Trophoblast cell (in vitro differentiated cells and primary cell): ENCODE measurements at regions not wholly inside any gene's neighbourhood (a gene's known extent, or its start where the extent isn't known, plus 50 kb on each side); places are given as distances from the start of the nearest gene placed in this dataset.
A peak's percentile ranks its signal among the peaks of the same experiment; 100 is the strongest.

ENCODE experiments used
- DNase-seq, 2 donors: peaks; one replicate each; pipeline ENCODE4 v3.0.0-alpha.2; 2016
- H2AFZ ChIP-seq: 2 replicates; pipeline ENCODE4 v1.6.1; 2013; ENCODE audit warnings: low read length, moderate library complexity, mild to moderate bottlenecking; ENCODE audit not compliant: insufficient read depth, poor library complexity
- H2AK5ac ChIP-seq: 2 replicates; pipeline ENCODE4 v1.6.1; 2013; ENCODE audit warnings: mild to moderate bottlenecking, low read length
- H2BK120ac ChIP-seq: 2 replicates; pipeline ENCODE4 v1.6.1; 2013; ENCODE audit warnings: low read length, mild to moderate bottlenecking, moderate library complexity; ENCODE audit not compliant: insufficient read depth, poor library complexity
- H2BK12ac ChIP-seq: 2 replicates; pipeline ENCODE4 v1.6.1; 2013; ENCODE audit warnings: mild to moderate bottlenecking, low read length, moderate library complexity
- H2BK5ac ChIP-seq: 2 replicates; pipeline ENCODE4 v1.6.1; 2013; ENCODE audit warnings: low read length, low read depth, moderate library complexity, mild to moderate bottlenecking; ENCODE audit not compliant: poor library complexity
- H3K14ac ChIP-seq: 2 replicates; pipeline ENCODE4 v1.6.1; 2013; ENCODE audit warnings: mild to moderate bottlenecking, low read length
- H3K18ac ChIP-seq: 2 replicates; pipeline ENCODE4 v1.6.1; 2013; ENCODE audit warnings: mild to moderate bottlenecking, low read length
- H3K23ac ChIP-seq: 2 replicates; pipeline ENCODE4 v1.6.1; 2013; ENCODE audit warnings: low read length
- H3K27ac ChIP-seq: 2 replicates; pipeline ENCODE4 v1.5.1; 2013; ENCODE audit warnings: low read depth, mild to moderate bottlenecking, inconsistent platforms, low read length, moderate library complexity
- H3K27me3 ChIP-seq: 2 replicates; pipeline ENCODE4 v1.6.1; 2013; ENCODE audit warnings: inconsistent platforms, mild to moderate bottlenecking, low read length, moderate library complexity; ENCODE audit not compliant: insufficient read depth
- H3K36me3 ChIP-seq, 2 experiments: 1 replicate in 1 of 2; 2 replicates in 1 of 2; pipeline ENCODE4 v1.6.1; 2013; ENCODE audit warnings: low read length in 2 of 2, mild to moderate bottlenecking in 2 of 2, moderate library complexity in 1 of 2; ENCODE audit not compliant: insufficient read depth in 2 of 2, control insufficient read depth in 1 of 2
- H3K4ac ChIP-seq: 2 replicates; pipeline ENCODE4 v1.6.1; 2013; ENCODE audit warnings: low read depth, mild to moderate bottlenecking, low read length, moderate library complexity
- H3K4me1 ChIP-seq, 2 experiments: 1 replicate in 1 of 2; 2 replicates in 1 of 2; pipeline ENCODE4 v1.6.1; 2013; ENCODE audit warnings: low read length in 2 of 2, mild to moderate bottlenecking in 2 of 2, moderate library complexity in 1 of 2; ENCODE audit not compliant: insufficient read depth in 2 of 2, control insufficient read depth in 1 of 2
- H3K4me2 ChIP-seq: 2 replicates; pipeline ENCODE4 v1.6.1; 2013; ENCODE audit warnings: inconsistent platforms, mild to moderate bottlenecking, low read length, moderate library complexity
- H3K4me3 ChIP-seq: 2 replicates; pipeline ENCODE4 v1.5.1; 2013; ENCODE audit warnings: mild to moderate bottlenecking, low read depth, low read length, inconsistent platforms
- H3K79me1 ChIP-seq: one replicate; pipeline ENCODE4 v1.6.1; 2013; ENCODE audit warnings: low read length
- H3K79me2 ChIP-seq: 2 replicates; pipeline ENCODE4 v1.6.1; 2013; ENCODE audit warnings: low read length, mild to moderate bottlenecking; ENCODE audit not compliant: control insufficient read depth, insufficient read depth, poor library complexity
- H3K9ac ChIP-seq: 2 replicates; pipeline ENCODE4 v1.6.1; 2013; ENCODE audit warnings: mild to moderate bottlenecking, low read length
- H3K9me3 ChIP-seq: 2 replicates; pipeline ENCODE4 v1.6.1; 2013; ENCODE audit warnings: low read depth, mild to moderate bottlenecking, control low read depth, inconsistent platforms, low read length; ENCODE audit not compliant: insufficient read depth
- H4K12ac ChIP-seq: 2 replicates; pipeline ENCODE4 v1.6.1; 2013; ENCODE audit warnings: low read depth, mild to moderate bottlenecking, low read length, moderate library complexity
- H4K8ac ChIP-seq: 2 replicates; pipeline ENCODE4 v1.6.1; 2013; ENCODE audit warnings: low read depth, mild to moderate bottlenecking, low read length, moderate library complexity
- H4K91ac ChIP-seq: one replicate; pipeline ENCODE4 v1.6.1; 2013; ENCODE audit warnings: low read depth, mild to moderate bottlenecking, low read length, moderate library complexity
- WGBS: extraction: QIAGEN DNeasy Blood & Tissue Kit; methylation state at CpG from one replicate; pipeline ENCODE4 v1.1.7; 2013; ENCODE audit warnings: missing lambda C conversion rate; ENCODE audit not compliant: insufficient read length, insufficient coverage; ENCODE audit errors: extremely low coverage; 5-methylcytosine and 5-hydroxymethylcytosine counted together

DNA sequence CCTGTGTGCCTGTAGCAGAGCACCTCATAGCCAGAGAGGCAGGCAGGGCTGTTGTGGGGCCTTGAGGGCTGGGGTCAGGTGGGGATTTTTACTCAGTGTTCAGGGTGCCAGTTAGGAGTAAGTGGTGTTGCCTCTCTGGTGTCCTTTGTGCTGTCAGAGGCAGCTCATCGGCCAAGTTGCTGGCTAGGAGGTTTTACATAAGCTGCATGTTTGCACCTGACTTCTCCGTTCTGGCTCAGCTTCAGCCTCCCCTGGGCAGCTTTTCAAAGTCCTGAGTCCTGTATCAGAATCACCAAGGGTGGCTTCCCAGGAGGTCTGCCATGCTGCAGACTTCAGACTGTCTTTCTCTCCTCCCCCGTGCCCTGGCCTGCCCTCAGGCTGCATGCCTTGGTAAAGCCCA, 242.6 kb upstream of the TPM1 start:
- Histone ChIP-seq H3K4ac (no peak overlapping the region), H4K8ac (peak overlapping the region; percentile 47), H4K12ac (no peak overlapping the region), H3K14ac (peak overlapping the region; percentile 4), H3K4me2 (no peak overlapping the region), H3K9me3 (no peaks in the 10 kb centered on the region), H3K9ac (no peak overlapping the region), H3K23ac (no peak overlapping the region), H3K36me3 (peaks cover 44 to 45% of the 10 kb centered on the region in 2 experiments), H3K79me1 (peaks cover 62% of the 10 kb centered on the region), H3K27me3 (no peaks in the 10 kb centered on the region), H3K4me1 (peaks cover 23 to 30% of the 10 kb centered on the region in 2 experiments), H3K27ac (peak overlapping the region; percentile 99), H3K79me2 (peaks cover 15% of the 10 kb centered on the region), H2BK5ac (peak overlapping the region; percentile 70), H3K4me3 (no peak overlapping the region), H2AK5ac (peak overlapping the region; percentile 6), H2BK12ac (peak overlapping the region; percentile 23), H3K18ac (peak overlapping the region; percentile 12), H2BK120ac (peak overlapping the region; percentile 33), H4K91ac (peak overlapping the region; percentile 56), H2AFZ (no peak overlapping the region)
- whole genome bisulfite sequencing = no CpG with 5 or more reads among the region's 3 CpGs
- DNase-seq = no peak

DNA sequence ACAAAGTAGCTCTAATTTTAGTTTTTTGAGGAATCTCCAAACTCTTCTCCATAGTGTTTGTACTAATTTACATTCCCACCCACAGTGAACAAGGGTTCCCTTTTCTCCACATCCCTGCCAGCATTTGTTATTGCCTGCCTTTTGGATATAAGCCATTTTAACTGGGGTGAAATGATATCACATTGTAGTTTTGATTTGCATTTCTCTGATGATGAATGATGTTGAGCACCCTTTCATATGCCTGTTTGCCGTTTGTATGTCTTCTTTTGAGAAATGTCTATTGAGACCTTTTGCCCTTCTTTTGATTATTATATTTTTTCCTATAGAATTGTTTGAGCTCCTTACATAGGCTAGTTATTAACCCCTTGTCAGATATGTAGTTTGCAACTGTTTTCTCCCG, 239.9 kb upstream of the TPM1 start:
- WGBS = no CpG with 5 or more reads among the region's 2 CpGs

DNA sequence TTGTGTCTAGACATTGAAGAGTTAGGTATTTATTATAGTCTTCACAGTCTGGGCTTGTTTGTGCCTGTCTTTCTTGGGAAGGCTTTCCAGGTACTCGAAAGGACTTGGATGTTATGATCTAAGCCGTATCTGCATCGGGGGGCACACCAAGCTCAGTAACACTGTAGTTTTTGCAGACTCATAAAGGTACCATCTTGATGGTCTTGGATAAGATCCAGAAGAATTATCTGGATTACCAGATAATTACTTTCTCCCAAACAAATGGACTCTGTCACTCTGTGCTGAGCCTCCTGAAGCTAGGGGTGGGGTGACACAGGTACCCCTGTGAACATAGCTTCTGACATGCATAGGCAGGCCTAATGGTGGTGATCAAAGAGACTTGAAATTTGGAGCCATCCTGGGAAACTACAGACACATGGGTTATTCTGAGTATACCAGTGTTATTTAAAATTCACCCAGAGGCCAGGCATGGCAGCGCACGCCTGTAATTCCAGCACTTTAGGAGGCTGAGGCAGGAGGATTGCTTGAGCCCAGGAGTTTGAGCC, 238.6 kb upstream of the TPM1 start:
- H3K4me2 ChIP-seq = no peak overlapping the region
- peak overlapping the region; percentile 58 for H4K12ac ChIP-seq
- no peak overlapping the region for H2AFZ ChIP-seq
- no peak overlapping the region for H3K23ac ChIP-seq
- H2BK5ac ChIP-seq = peak overlapping the region; percentile 20
- H3K4me1 ChIP-seq = peaks cover 13 to 14% of the 10 kb centered on the region in 2 experiments
- no peaks in the 10 kb centered on the region for H3K27me3 ChIP-seq
- H3K18ac ChIP-seq = peak overlapping the region; percentile 25
- DNase-seq = no peak
- no peak overlapping the region for H3K9ac ChIP-seq
- H3K79me1 ChIP-seq = peaks cover 59% of the 10 kb centered on the region
- H4K91ac ChIP-seq = peak overlapping the region; percentile 81
- H3K79me2 ChIP-seq = peaks cover 6% of the 10 kb centered on the region
- peak overlapping the region; percentile 88 for H3K14ac ChIP-seq
- no peaks in the 10 kb centered on the region for H3K9me3 ChIP-seq
- WGBS = no CpG with 5 or more reads among the region's 5 CpGs
- peak overlapping the region; percentile 59 for H3K4ac ChIP-seq
- H3K27ac ChIP-seq = peak overlapping the region; percentile 94
- peak overlapping the region; percentile 22 for H2AK5ac ChIP-seq
- peaks cover 46 to 47% of the 10 kb centered on the region in 2 experiments for H3K36me3 ChIP-seq
- H2BK120ac ChIP-seq = peak overlapping the region; percentile 28
- peak overlapping the region; percentile 52 for H4K8ac ChIP-seq
- H2BK12ac ChIP-seq = peak overlapping the region; percentile 82
- no peak overlapping the region for H3K4me3 ChIP-seq

More for the DNA sequence above, 239.9 kb upstream of the TPM1 start:
- Histone ChIP-seq H3K14ac (no peak overlapping the region), H2BK5ac (no peak overlapping the region), H3K9ac (no peak overlapping the region), H3K4me3 (no peak overlapping the region), H3K9me3 (no peaks in the 10 kb centered on the region), H3K4me2 (no peak overlapping the region), H3K18ac (no peak overlapping the region), H2BK12ac (no peak overlapping the region), H3K4ac (no peak overlapping the region), H3K23ac (no peak overlapping the region), H2AK5ac (no peak overlapping the region), H3K36me3 (peaks cover 48 to 53% of the 10 kb centered on the region in 2 experiments), H2AFZ (no peak overlapping the region), H2BK120ac (no peak overlapping the region), H3K4me1 (peaks cover 16 to 17% of the 10 kb centered on the region in 2 experiments), H3K79me2 (peaks cover 4% of the 10 kb centered on the region), H3K79me1 (peaks cover 58% of the 10 kb centered on the region), H3K27ac (no peak overlapping the region), H4K8ac (no peak overlapping the region), H4K12ac (no peak overlapping the region), H4K91ac (no peak overlapping the region), H3K27me3 (no peaks in the 10 kb centered on the region)
- DNase-seq = no peak

DNA sequence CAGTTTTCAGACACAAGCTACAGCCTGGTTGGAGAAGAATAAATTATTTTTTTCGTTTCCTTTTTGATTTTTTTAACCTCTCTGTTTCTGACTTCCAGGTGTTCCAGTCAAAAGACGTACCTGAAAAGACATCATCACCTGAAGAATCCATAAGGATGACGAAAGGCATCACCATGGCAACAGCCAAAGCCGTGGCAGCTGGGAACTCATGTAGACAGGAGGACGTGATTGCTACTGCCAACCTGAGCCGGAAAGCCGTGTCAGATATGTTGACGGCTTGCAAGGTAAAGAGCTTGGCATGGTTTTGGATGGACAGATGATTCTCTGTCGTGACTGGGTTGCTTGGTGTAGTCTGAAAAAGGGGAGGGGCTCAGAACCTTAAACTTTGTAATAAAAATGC, 237.0 kb upstream of the TPM1 start:
- H4K12ac ChIP-seq = no peak overlapping the region
- no peak overlapping the region for H3K27ac ChIP-seq
- no peaks in the 10 kb centered on the region for H3K27me3 ChIP-seq
- no peak overlapping the region for H3K4me2 ChIP-seq
- peaks cover 56% of the 10 kb centered on the region for H3K79me1 ChIP-seq
- no peak overlapping the region for H3K4me3 ChIP-seq
- H2AFZ ChIP-seq = no peak overlapping the region
- H2BK120ac ChIP-seq = peak overlapping the region; percentile 12
- DNase-seq = peak in 1 of 2 donors; percentile 50
- peak overlapping the region; percentile 5 for H4K8ac ChIP-seq
- H2AK5ac ChIP-seq = peak overlapping the region; percentile 8
- H4K91ac ChIP-seq = peak overlapping the region; percentile 31
- H2BK12ac ChIP-seq = peak overlapping the region; percentile 42
- peak overlapping the region; percentile 4 for H3K14ac ChIP-seq
- H3K79me2 ChIP-seq = peaks cover 12% of the 10 kb centered on the region
- no peak overlapping the region for H3K23ac ChIP-seq
- H3K9me3 ChIP-seq = no peaks in the 10 kb centered on the region
- no peak overlapping the region for H2BK5ac ChIP-seq
- peaks cover 39 to 41% of the 10 kb centered on the region in 2 experiments for H3K36me3 ChIP-seq
- no peak overlapping the region for H3K4ac ChIP-seq
- no peak overlapping the region for H3K18ac ChIP-seq
- WGBS = no CpG with 5 or more reads among the region's 9 CpGs
- H3K4me1 ChIP-seq = peaks cover 22% of the 10 kb centered on the region in 2 experiments
- no peak overlapping the region for H3K9ac ChIP-seq
